Naive thymus-derived CD4-positive, alpha-beta T cell (primary cell): ENCODE measurements at regions not wholly inside any gene's neighbourhood (a gene's known extent, or its start where the extent isn't known, plus 50 kb on each side); places are given as distances from the start of the nearest gene placed in this dataset.

ENCODE experiments used
- ATAC-seq: fragments of 150-1000 bp; cut with Tn5 transposase; 2 replicates; pipeline ENCODE4 v1.10.0; 2021; ENCODE audit warnings: mild to moderate bottlenecking, moderate library complexity
- CTCF ChIA-PET: fragments of 350-600 bp; sonication (Branson Sonifier 250); formaldehyde crosslinking; loops from one replicate; lab custom pipeline; 2021; ENCODE audit warnings: antibody characterized with exemption; lab: Charles Lee
- POLR2A ChIA-PET: fragments of 350-600 bp; sonication (Branson Sonifier 250); formaldehyde crosslinking; loops from one replicate; lab custom pipeline; 2021; ENCODE audit warnings: antibody characterized with exemption, inconsistent platforms; lab: Charles Lee
- DNase-seq, 9 donors: peaks; one replicate each; pipeline versions ENCODE4 v3.0.0 to v3.0.0-alpha.2; 2020 to 2022; ENCODE audit warnings: mixed read lengths in 1 of 9
- H3K27ac ChIP-seq: one replicate; pipeline ENCODE4 v1.7.0; 2013; ENCODE audit warnings: mild to moderate bottlenecking, low read depth, low read length, moderate library complexity
- H3K27me3 ChIP-seq, 2 donors: one replicate each; pipeline ENCODE4 v1.7.0; 2013; ENCODE audit warnings: low read length in 2 of 2, mild to moderate bottlenecking in 2 of 2, moderate library complexity in 2 of 2; ENCODE audit not compliant: control insufficient read depth in 2 of 2, insufficient read depth in 2 of 2
- H3K36me3 ChIP-seq, 3 experiments: 1 replicate in 2 of 3; 2 replicates in 1 of 3; pipeline ENCODE4 v1.7.0; 2013; ENCODE audit warnings: low read length in 3 of 3, mild to moderate bottlenecking in 3 of 3, moderate library complexity in 1 of 3; ENCODE audit not compliant: insufficient read depth in 3 of 3, control insufficient read depth in 2 of 3
- H3K4me1 ChIP-seq, 2 donors: one replicate each; pipeline ENCODE4 v1.7.0; 2013; ENCODE audit warnings: low read length in 2 of 2, mild to moderate bottlenecking in 2 of 2, moderate library complexity in 1 of 2; ENCODE audit not compliant: control insufficient read depth in 2 of 2, insufficient read depth in 2 of 2
- H3K4me3 ChIP-seq: 2 replicates; pipeline ENCODE4 v1.7.0; 2013; ENCODE audit warnings: mild to moderate bottlenecking, low read length
- H3K9me3 ChIP-seq, 3 experiments: 1 replicate in 2 of 3; 2 replicates in 1 of 3; pipeline ENCODE4 v1.7.0; 2013; ENCODE audit warnings: low read length in 3 of 3; ENCODE audit not compliant: control insufficient read depth in 2 of 3
- H3K27ac Mint-ChIP-seq, 9 donors: one replicate each; pipeline ENCODE4 v1.8.0; 2020 to 2022; ENCODE audit warnings: mixed read lengths in 9 of 9, mild to moderate bottlenecking in 8 of 9, moderate library complexity in 5 of 9, inconsistent platforms in 2 of 9
- H3K27me3 Mint-ChIP-seq, 5 donors: one replicate each; pipeline ENCODE4 v1.8.0; 2021 to 2022; ENCODE audit warnings: mixed read lengths in 5 of 5, mild to moderate bottlenecking in 1 of 5
- H3K36me3 Mint-ChIP-seq, 5 donors: one replicate each; pipeline ENCODE4 v1.8.0; 2020 to 2022; ENCODE audit warnings: mixed read lengths in 5 of 5, mild to moderate bottlenecking in 3 of 5, inconsistent platforms in 1 of 5
- H3K4me1 Mint-ChIP-seq, 7 donors: one replicate each; pipeline ENCODE4 v1.8.0; 2020 to 2022; ENCODE audit warnings: mixed read lengths in 7 of 7, mild to moderate bottlenecking in 3 of 7, inconsistent platforms in 1 of 7
- H3K4me3 Mint-ChIP-seq, 10 donors: one replicate each; pipeline ENCODE4 v1.8.0; 2020 to 2022; ENCODE audit warnings: mild to moderate bottlenecking in 10 of 10, mixed read lengths in 10 of 10, moderate library complexity in 6 of 10, inconsistent platforms in 2 of 10
- H3K9me3 Mint-ChIP-seq, 11 donors: one replicate each; pipeline ENCODE4 v1.8.0; 2020 to 2022; ENCODE audit warnings: mixed read lengths in 11 of 11, mild to moderate bottlenecking in 4 of 11, inconsistent platforms in 1 of 11, moderate library complexity in 1 of 11
- intact Hi-C, 2 donors: fragments of 100-400 bp; cut with micrococcal nuclease; formaldehyde crosslinking; loops; one replicate each; pipeline ENCODE4 v1.15.1; 2023

GRCh38 chr11:115760461-115761320 lies 256.5 kb upstream of the CADM1 start:
- H3K36me3 Mint-ChIP-seq: peaks cover 0 to 4% (median 0%) of the 10 kb centered on the region in 5 donors
- H3K27ac Mint-ChIP-seq: no peak overlapping the region
- no peak overlapping the region for H3K27ac ChIP-seq
- ChIA-PET CTCF (no interaction called here), POLR2A (no interaction called here)
- no peaks in the 10 kb centered on the region for H3K36me3 ChIP-seq
- H3K4me1 ChIP-seq: no peaks in the 10 kb centered on the region
- H3K9me3 Mint-ChIP-seq: peaks cover 0 to 11% (median 2%) of the 10 kb centered on the region in 11 donors
- H3K27me3 Mint-ChIP-seq: peaks cover 24 to 48% (median 39%) of the 10 kb centered on the region in 5 donors
- H3K4me1 Mint-ChIP-seq: peaks cover 0 to 4% (median 0%) of the 10 kb centered on the region in 7 donors
- intact Hi-C loops: no loop called here
- ATAC-seq (peak; percentile 20), DNase-seq (no peak)
- no peaks in the 10 kb centered on the region for H3K9me3 ChIP-seq
- H3K4me3 ChIP-seq: no peak overlapping the region
- H3K27me3 ChIP-seq: peaks cover 0 to 6% of the 10 kb centered on the region in 2 donors
- peak overlapping the region in 2 of 10 donors; percentile 33 to 50 for H3K4me3 Mint-ChIP-seq

DNA sequence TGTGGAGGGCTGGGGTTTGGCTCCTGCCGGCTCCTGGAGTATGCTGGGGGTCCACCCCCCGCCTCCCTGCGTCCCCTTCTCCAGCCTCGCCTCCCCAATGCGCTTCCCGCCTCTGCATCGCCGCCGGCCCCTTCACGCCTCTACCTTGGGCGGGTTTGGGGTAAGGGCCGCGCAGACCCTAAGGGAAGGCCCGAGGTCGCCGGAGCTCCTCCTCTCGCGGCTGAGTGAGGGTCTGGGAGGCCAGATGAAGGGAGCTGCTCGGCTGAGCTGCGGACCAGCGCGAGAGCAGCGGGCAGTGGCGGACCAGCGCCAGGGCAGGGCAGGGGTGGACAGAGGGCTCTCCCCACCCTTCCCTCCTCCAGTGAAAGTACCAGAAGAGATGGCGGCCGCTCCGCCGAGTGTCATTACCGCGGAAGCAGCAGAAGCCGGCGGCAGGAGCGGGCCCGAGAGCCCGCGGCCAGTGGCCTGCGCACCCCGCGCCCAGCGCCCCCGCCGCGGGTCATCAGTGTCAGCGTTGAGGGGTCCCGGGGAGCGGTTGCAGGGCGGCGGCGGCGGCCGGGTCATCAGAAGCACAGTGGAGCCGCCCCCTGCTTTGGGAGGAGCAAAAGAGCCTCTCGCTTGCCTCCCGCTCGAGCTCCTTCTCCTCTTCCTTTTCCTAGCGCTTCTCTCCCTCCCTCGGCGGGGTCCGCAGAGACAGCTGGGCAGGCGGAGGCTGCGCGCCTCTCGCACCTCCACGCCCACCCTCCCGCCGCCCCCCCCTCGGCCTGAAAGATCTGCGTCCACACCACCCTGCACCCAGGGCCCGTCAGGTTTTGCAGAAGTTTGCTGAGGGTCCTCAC lies 255.6 kb upstream of the CADM1 start:
- H3K4me3 ChIP-seq: no peak overlapping the region
- peaks cover 24 to 48% (median 39%) of the 10 kb centered on the region in 5 donors for H3K27me3 Mint-ChIP-seq
- CTCF ChIA-PET: no interaction called here

GRCh38 chr11:115758011-115758410 lies 253.8 kb upstream of the CADM1 start:
- no peaks in the 10 kb centered on the region for H3K36me3 ChIP-seq
- ChIA-PET POLR2A (no interaction called here), CTCF (no interaction called here)
- ATAC-seq (no peak), DNase-seq (no peak)
- H3K9me3 Mint-ChIP-seq: peaks cover 0 to 11% (median 6%) of the 10 kb centered on the region in 11 donors
- no peaks in the 10 kb centered on the region for H3K9me3 ChIP-seq
- H3K27me3 ChIP-seq: peaks cover 0 to 6% of the 10 kb centered on the region in 2 donors
- H3K4me1 Mint-ChIP-seq: peaks cover 0 to 4% (median 0%) of the 10 kb centered on the region in 7 donors
- H3K4me3 ChIP-seq: no peak overlapping the region
- no peak overlapping the region for H3K27ac ChIP-seq
- peaks cover 24 to 61% (median 45%) of the 10 kb centered on the region in 5 donors for H3K27me3 Mint-ChIP-seq
- no peak overlapping the region for H3K27ac Mint-ChIP-seq
- intact Hi-C loops: no loop called here
- H3K4me1 ChIP-seq: no peaks in the 10 kb centered on the region
- peaks cover 0 to 4% (median 0%) of the 10 kb centered on the region in 5 donors for H3K36me3 Mint-ChIP-seq
- no peak overlapping the region for H3K4me3 Mint-ChIP-seq

More for the DNA sequence above, 255.6 kb upstream of the CADM1 start:
- no peak overlapping the region for H3K27ac Mint-ChIP-seq
- H3K27ac ChIP-seq: no peak overlapping the region
- H3K9me3 ChIP-seq: no peaks in the 10 kb centered on the region
- H3K4me1 Mint-ChIP-seq: peaks cover 0 to 4% (median 0%) of the 10 kb centered on the region in 7 donors
- peak overlapping the region in 1 of 10 donors; percentile 52 for H3K4me3 Mint-ChIP-seq
- peaks cover 0 to 6% of the 10 kb centered on the region in 2 donors for H3K27me3 ChIP-seq
- DNase-seq (no peak), ATAC-seq (peak; percentile 39)
- POLR2A ChIA-PET: no interaction called here
- intact Hi-C loops: no loop called here
- no peaks in the 10 kb centered on the region for H3K4me1 ChIP-seq
- H3K36me3 ChIP-seq: no peaks in the 10 kb centered on the region
- peaks cover 0 to 4% (median 0%) of the 10 kb centered on the region in 5 donors for H3K36me3 Mint-ChIP-seq
- peaks cover 0 to 11% (median 2%) of the 10 kb centered on the region in 11 donors for H3K9me3 Mint-ChIP-seq

DNA sequence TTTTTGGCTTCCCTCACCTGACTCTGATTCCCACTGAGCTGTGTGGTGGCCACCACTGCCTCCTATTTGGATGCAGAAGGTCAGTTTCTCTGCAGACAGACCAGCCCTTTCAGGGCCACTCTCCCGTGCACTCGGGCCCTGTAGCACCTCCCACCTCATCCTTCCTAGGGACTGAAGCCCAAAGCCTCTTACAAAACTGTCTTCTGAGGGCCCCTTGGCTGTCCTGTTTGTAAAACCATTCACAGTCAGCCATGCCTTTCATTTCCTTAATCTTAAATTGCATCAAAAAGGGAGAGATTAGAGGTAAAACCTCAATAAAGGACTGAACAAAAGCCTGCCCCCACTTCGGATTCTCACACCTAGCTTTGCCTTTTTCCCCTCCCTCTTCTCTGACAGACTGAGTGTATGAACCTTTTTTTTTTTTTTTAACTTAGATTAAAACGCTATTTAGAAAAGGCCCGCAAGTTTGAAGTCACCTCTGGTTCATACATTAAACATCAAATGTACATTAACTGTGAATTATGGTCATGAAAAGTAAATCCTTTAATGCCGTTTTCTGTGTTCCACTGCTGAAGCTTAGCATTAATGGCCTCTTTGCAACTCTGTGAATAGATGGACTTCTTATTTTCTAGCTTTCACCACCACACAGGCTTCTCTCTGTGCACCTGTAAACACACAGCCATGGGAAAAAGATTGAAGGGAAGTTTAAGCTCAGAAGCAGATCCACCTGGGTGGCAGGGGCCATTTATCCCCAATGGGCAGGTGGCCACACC lies 247.2 kb upstream of the CADM1 start:
- Mint-ChIP-seq H3K27ac (peak overlapping the region in 1 of 9 donors; percentile 30), H3K4me1 (no peaks in the 10 kb centered on the region), H3K36me3 (no peaks in the 10 kb centered on the region), H3K9me3 (peaks cover 0 to 12% (median 3%) of the 10 kb centered on the region in 11 donors), H3K27me3 (peaks cover 0 to 46% (median 21%) of the 10 kb centered on the region in 5 donors), H3K4me3 (no peak overlapping the region)
- no peak overlapping the region for H3K27ac ChIP-seq
- no peaks in the 10 kb centered on the region for H3K4me1 ChIP-seq
- H3K4me3 ChIP-seq: no peak overlapping the region
- intact Hi-C loops: no loop called here
- H3K27me3 ChIP-seq: no peaks in the 10 kb centered on the region
- ChIA-PET CTCF (no interaction called here), POLR2A (no interaction called here)
- ATAC-seq: no peak
- H3K36me3 ChIP-seq: no peaks in the 10 kb centered on the region
- no peaks in the 10 kb centered on the region for H3K9me3 ChIP-seq
- no peak for DNase-seq

- Histone ChIP-seq H3K27me3 (no peaks in the 10 kb centered on the region), H3K4me3 (no peak overlapping the region), H3K36me3 (no peaks in the 10 kb centered on the region), H3K27ac (no peak overlapping the region), H3K4me1 (no peaks in the 10 kb centered on the region), H3K9me3 (no peaks in the 10 kb centered on the region)
- H3K27ac Mint-ChIP-seq: no peak overlapping the region
- ATAC-seq: peak; percentile 22
- POLR2A ChIA-PET: no interaction called here
- DNase-seq: no peak
- peaks cover 0 to 27% (median 14%) of the 10 kb centered on the region in 5 donors for H3K27me3 Mint-ChIP-seq
- intact Hi-C loops: no loop called here
- no peak overlapping the region for H3K4me3 Mint-ChIP-seq
- H3K9me3 Mint-ChIP-seq: peaks cover 0 to 12% (median 0%) of the 10 kb centered on the region in 11 donors
- no peaks in the 10 kb centered on the region for H3K36me3 Mint-ChIP-seq
- CTCF ChIA-PET: no interaction called here
- no peaks in the 10 kb centered on the region for H3K4me1 Mint-ChIP-seq
Measured at GRCh38 chr11:115745610-115746512, 241.6 kb upstream of the CADM1 start.
